HS-27A (cell line): ENCODE measurements at regions not wholly inside any gene's neighbourhood (a gene's known extent, or its start where the extent isn't known, plus 50 kb on each side); places are given as distances from the start of the nearest gene placed in this dataset.
"Not testable (repeated sequence)": the region's sequence is repeated elsewhere in the genome, so short reads cannot be mapped to it uniquely, and the experiment has no call there.

Experiments used
- DNase-seq: peaks from one replicate; pipeline ENCODE4 v3.0.0-alpha.2; 2012; ENCODE audit warnings: low read depth, missing footprints

DNA sequence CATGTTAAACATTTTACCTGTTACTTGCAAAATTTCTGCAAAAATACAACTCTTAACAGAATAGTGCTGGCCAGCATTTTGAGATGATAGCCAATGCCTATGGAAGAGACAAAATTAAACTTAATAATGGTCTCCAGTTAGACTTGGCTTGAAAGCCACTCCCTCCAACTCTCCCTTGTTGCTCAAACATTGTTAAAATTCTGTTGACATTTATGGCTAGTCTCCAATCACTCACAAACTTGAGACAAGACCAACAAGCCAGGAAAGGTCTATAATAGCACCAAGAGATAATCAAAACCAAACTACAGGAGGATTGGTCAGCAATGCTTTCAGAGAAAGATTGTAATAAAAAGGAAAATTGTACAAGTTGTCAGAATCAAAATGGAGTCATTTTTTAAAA is 770.7 kb upstream of the NXPH2 start:
- DNase-seq: no peak

GRCh38 chr2:139550341-139550740 is 770.2 kb upstream of the NXPH2 start:
- no peak for DNase-seq

- no peak for DNase-seq
These were observed 764.1 kb upstream of the NXPH2 start for GRCh38 chr2:139544186-139544851.

DNA sequence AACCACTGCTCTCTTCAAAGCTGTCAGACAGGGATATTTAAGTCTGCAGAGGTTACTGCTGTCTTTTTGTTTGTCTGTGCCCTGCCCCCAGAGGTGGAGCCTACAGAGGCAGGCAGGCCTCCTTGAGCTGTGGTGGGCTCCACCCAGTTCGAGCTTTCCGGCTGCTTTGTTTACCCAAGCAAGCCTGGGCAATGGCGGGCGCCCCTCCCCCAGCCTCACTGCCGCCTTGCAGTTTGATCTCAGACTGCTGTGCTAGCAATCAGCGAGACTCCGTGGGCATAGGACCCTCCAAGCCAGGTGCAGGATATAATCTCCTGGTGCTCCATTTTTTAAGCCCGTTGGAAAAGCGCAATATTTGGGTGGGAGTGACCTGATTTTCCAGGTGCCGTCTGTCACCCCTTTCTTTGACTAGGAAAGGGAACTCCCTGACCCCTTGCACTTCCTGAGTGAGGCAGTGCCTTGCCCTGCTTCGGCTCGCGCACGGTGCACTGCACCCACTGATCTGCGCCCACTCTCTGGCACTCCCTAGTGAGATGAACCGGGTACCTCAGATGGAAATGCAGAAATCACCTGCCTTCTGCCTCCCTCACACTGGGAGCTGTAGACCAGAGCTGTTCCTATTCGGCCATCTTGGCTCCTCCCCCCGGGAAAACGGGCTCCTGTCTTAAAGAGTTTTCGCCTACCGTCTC is 758.3 kb upstream of the NXPH2 start:
- DNase-seq: not testable (repeated sequence)

GRCh38 chr2:139529080-139529479 is 748.9 kb upstream of the NXPH2 start:
- no peak for DNase-seq

DNA sequence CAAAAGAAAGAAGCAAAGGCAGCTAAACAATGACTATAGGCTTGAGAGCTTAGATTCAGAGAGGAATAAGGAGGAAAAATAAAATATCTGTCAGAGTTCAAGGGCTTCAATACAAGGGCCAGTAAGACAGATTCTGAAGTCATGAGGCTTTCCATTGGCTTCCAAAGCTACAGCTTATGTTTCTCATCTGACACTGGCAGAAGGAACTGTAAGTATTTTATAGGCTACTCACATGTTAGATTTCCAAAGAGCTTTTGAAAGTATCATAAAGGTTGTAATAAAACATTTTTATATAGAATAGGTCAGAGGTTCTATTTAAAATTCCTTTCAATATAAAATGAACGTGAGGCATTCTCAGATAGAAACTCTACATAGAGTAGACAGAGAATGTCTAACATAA is 746.6 kb upstream of the NXPH2 start:
- no peak for DNase-seq

DNA sequence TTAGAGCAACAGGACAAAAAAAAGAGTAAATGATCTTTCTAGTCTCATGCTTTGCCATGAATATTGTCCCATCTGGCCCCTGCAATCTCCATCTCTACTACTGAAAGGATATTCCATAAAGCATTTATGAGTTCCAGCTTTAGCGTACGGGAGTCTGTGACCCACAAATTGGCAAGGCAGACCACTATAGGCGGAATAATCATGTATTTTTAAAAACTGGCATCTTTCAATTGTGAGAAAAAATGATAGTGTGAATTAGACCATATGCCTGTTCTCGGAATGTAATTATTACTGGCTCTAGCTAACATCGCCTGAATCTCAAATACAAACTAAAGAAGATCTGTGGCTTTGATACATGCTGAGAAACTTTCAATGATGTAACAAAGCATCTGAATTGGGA is 738.1 kb upstream of the NXPH2 start:
- DNase-seq: no peak

DNA sequence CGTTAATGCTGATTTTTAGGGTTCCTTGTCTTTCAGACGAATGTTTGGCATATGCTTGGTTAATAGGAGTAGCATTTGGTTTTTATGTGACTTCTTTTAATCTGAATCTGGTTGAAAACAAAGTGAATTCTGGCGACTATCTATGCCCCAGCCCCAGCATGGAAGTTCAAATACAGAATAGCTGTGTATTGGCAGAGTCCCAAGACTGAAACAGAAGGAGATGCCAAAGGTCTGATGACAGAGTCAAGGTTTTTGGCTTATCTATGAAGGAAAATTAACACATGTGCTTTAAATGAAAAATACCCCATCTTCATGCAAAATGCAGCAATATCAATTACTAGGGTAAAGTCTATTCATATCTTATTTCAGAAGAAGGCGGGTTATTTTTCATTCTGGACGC is 734.8 kb upstream of the NXPH2 start:
- no peak for DNase-seq

DNA sequence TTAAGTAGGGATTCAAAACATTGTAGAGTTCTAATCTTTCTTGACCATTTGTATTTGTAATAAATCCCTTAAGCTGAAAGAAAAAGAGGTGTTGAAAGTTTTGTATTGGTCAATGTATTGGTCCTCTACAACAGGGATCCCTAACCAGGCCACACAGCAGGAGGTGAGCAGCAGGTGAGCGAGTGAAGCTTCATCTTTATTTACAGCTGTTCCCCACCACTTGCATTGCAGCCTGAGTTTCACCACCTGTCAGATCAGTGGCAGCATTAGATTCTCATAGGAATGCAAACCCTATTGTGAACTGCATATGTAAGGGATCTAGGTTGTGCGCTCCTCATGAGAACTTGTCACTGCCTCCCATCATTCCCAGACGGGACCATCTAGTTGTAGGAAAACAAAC is 715.7 kb upstream of the NXPH2 start:
- DNase-seq: no peak

DNA sequence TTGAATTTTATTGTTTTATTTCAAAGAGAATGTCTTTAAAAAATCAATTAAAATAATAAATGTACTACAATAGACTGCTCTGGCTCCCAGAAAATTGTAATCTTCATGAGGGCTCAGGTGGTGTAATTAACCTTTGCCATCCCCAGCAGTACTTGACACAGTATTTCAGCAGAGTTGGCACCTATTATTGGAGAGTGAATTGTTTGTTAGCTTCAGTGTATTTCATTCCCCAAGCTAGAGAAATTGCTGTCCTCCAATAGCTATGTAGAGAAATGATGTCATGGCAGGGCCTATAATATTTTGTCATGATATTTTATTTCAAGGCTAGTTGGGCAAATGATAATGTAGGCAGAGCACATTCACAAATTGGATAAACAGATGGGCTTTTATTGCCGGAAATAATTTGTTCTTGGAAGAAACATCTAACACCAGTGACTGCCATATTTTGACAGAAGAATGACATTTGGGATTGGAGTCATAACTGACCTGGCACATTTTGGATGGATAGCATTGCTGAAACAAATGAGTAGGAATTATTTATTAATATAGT is 712.0 kb upstream of the NXPH2 start:
- no peak for DNase-seq

- no peak for DNase-seq
These were observed 700.0 kb upstream of the NXPH2 start for GRCh38 chr2:139480161-139480650.

GRCh38 chr2:139478165-139478914 is 698.1 kb upstream of the NXPH2 start:
- DNase-seq: no peak

- no peak for DNase-seq
These were observed 697.4 kb upstream of the NXPH2 start for GRCh38 chr2:139477618-139478017.

DNA sequence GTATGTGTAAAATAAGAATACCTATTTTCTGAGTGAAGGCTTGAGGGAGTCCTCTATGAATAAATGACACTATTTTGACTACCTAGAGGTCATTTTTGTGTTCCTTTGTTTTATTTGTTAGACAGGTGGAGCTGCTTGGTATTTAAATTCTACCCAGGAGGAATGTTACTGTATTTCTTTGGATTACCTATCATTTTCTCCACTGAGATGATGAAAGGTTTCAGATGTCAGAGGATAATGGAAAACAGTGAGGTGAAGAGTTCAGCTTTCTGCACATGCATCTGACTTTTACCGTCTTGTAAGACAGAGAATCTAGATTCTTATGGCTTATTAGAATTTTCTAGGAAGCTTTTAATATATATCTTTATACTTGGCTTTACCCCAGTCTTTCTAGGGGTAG is 689.8 kb upstream of the NXPH2 start:
- DNase-seq: no peak

DNA sequence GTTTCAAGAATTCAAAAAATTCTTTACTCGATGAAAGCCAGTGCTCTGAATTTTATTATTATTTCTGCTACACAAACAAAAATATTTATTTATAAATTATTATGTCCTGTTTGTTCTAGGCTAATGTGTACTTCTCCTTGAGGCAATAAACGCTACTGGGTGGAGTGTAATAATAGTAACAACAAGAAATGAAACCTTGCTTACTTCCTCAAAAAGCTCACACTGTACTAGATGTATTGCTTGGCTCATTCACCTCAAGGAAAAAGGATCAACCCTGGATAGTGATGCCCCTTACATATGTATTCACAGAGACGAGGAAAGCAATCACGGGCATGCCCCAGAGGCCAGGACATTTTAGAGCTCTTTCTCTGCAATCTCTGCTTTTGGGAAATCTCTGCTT is 685.6 kb upstream of the NXPH2 start:
- DNase-seq: no peak

DNA sequence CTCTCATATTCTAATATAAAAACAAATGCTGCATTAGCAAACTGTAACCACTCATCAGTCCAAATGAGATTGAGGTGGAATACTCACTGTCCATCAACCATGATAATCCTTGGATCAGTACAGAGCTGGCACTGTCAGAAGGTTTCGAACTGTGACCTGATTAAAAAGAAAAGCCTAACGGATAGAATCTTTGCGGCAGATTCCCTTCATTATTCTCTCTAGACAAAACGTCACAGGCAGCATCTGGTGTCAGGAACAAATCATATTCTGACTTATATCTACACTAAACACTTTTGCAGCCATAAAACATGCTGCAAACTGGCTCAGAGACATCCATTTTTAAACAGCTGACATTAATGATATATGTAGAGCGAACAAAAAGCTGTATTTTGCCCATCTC is 677.7 kb upstream of the NXPH2 start:
- DNase-seq: no peak

- no peak for DNase-seq
These were observed 674.1 kb upstream of the NXPH2 start for GRCh38 chr2:139454251-139454650.

GRCh38 chr2:139439100-139439499 is 658.9 kb upstream of the NXPH2 start:
- no peak for DNase-seq

DNA sequence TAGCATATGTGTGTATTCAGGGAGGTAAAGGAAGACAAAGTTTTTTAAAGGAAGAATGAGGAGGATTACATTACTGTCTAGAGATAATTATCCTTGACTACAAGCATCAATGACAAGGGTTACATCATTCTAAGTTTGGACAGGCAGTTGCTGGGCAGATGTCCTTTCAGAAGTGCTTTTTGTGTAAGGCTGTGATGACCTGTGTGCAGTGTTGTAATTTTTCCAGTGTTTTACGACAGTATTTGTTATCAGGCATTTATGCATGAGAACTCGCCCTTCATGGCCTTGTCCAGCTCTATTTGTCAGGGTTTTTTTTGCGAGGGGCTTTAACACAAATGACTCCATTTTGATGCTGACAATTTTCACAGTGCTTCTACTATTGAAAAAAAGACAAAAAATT is 658.3 kb upstream of the NXPH2 start:
- DNase-seq: no peak

- no peak for DNase-seq
These were observed 647.0 kb upstream of the NXPH2 start for GRCh38 chr2:139427164-139427563.

DNA sequence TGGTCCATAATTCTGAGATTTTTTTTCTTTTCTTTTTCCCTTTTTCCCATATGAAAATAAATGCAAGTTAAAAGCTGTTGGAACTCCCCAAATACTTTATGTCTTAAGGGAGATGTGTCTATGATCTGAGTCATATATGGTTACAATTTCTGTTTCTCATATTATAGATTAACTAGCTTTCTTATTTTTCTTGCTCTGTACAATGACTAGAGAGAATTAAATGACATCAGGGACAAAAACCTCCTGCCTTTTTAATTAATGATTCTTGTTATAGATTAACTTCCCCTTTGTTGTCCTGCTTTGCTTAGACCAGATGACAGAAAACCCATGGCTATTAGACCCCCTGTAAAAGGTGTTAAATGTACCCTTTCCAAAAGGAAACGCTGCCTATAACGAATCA is 643.9 kb upstream of the NXPH2 start:
- no peak for DNase-seq

DNA sequence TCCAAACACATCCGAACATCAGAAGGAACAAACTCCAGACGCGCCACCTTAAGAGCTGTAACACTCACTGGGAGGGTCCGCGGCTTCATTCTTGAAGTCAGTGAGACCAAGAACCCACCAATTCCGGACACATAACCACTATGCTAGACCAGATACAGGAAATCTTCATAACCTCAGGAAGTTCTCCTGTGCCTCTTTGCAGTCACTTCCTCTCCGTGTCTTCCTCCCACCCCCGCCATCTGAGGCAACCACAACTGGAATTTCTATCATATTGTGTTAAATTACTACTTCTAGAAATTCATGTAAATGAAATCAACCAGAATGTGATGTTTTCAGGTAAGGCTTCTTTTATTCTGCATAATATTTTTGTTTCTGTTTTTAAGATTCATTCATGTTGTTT is 631.0 kb upstream of the NXPH2 start:
- DNase-seq: no peak

GRCh38 chr2:139410833-139411174 is 630.6 kb upstream of the NXPH2 start:
- DNase-seq: not testable (repeated sequence)
